GM12878 (cell line): ENCODE measurements at regions not wholly inside any gene's neighbourhood (a gene's known extent, or its start where the extent isn't known, plus 50 kb on each side); places are given as distances from the start of the nearest gene placed in this dataset.

ENCODE experiments used
- ATAC-seq: fragments of 200-7000 bp; cut with Tn5 transposase; 3 replicates; pipeline ENCODE4 v1.9.1; 2020; ENCODE audit warnings: mild to moderate bottlenecking, moderate library complexity
- BruUV-seq: library from RNA; stranded (reverse); fragments of 400-500 nt; replicated peaks from 2 replicates; lab custom pipeline; 2021; lab: Mats Ljungman, UMichigan
- CTCF ChIA-PET: fragments of 300-600 bp; sonication (Branson Sonifier 250); formaldehyde crosslinking; extraction: SDS; loops from one replicate; lab custom pipeline; 2021; ENCODE audit warnings: inconsistent platforms; lab: Yijun Ruan, JAX
- POLR2A ChIA-PET: fragments of 350-600 bp; formaldehyde crosslinking; extraction: SDS; loops from one replicate; lab custom pipeline; 2021; ENCODE audit warnings: inconsistent platforms; lab: Charles Lee
- RAD21 ChIA-PET: fragments of 300-600 bp; sonication (Branson Sonifier 250); formaldehyde crosslinking; loops from one replicate; lab custom pipeline; 2023; ENCODE audit warnings: antibody characterized with exemption; ENCODE audit not compliant: unreplicated experiment; lab: Charles Lee
- SMC1A ChIA-PET: fragments of 300-600 bp; sonication (Branson Sonifier 250); formaldehyde crosslinking; loops from one replicate; lab custom pipeline; 2023; ENCODE audit not compliant: unreplicated experiment, uncharacterized antibody; lab: Charles Lee
- DNase-seq: peaks from one replicate; pipeline ENCODE4 v3.0.0-alpha.2; 2011; ENCODE audit warnings: low read depth, low spot score
- FAIRE-seq: peaks from 3 replicates; lab custom pipeline; 2011; peaks lifted over from hg19 to GRCh38; lab: Jason Lieb, UNC
- H2AFZ ChIP-seq: 2 replicates; pipeline ENCODE4 v1.6.0; 2011; ENCODE audit warnings: low read depth, low read length, control low read depth; ENCODE audit not compliant: control insufficient read depth
- H3K27ac ChIP-seq: 2 replicates; pipeline ENCODE4 v1.5.1; 2011; ENCODE audit warnings: control low read depth; ENCODE audit not compliant: control insufficient read depth, insufficient read depth
- H3K27me3 ChIP-seq, 2 experiments: replicated peaks in 1 of 2; 2 replicates each; pipeline versions ENCODE4 v1.6.0 to v1.6.1; 2011; ENCODE audit warnings: low read length in 1 of 2; ENCODE audit not compliant: control insufficient read depth in 2 of 2, insufficient read depth in 2 of 2
- H3K36me3 ChIP-seq, 2 experiments: 2 replicates each; pipeline ENCODE4 v1.5.1; 2011; ENCODE audit warnings: low read length in 1 of 2; ENCODE audit not compliant: control insufficient read depth in 2 of 2, insufficient read depth in 2 of 2
- H3K4me1 ChIP-seq: 2 replicates; pipeline ENCODE4 v1.6.1; 2011; ENCODE audit warnings: mild to moderate bottlenecking, low read length, moderate library complexity, mixed read lengths; ENCODE audit not compliant: control insufficient read depth, insufficient read depth
- H3K4me2 ChIP-seq: 2 replicates; pipeline ENCODE4 v1.6.0; 2011; ENCODE audit warnings: control low read depth; ENCODE audit not compliant: control insufficient read depth, insufficient read depth
- H3K4me3 ChIP-seq: fragments of 200-600 bp; sonication (generic); 2 replicates; pipeline ENCODE4 v1.5.1; 2016
- H3K79me2 ChIP-seq: 2 replicates; pipeline ENCODE4 v1.6.0; 2011; ENCODE audit warnings: low read length; ENCODE audit not compliant: control insufficient read depth, insufficient read depth
- H3K9ac ChIP-seq: 2 replicates; pipeline ENCODE4 v1.8.0; 2011; ENCODE audit warnings: low read length, control low read depth, mixed read lengths; ENCODE audit not compliant: control insufficient read depth, insufficient read depth
- H3K9me3 ChIP-seq: replicated peaks from 3 replicates; pipeline ENCODE4 v1.5.1; 2011; ENCODE audit warnings: mild to moderate bottlenecking, low read length; ENCODE audit not compliant: control insufficient read depth, insufficient read depth
- H4K20me1 ChIP-seq: 2 replicates; pipeline ENCODE4 v1.6.0; 2011; ENCODE audit not compliant: control insufficient read depth, insufficient read depth
- BCL11A ChIP-seq: IDR thresholded peaks from 2 replicates; pipeline ENCODE4 v1.6.1; 2011; ENCODE audit warnings: low read depth, low read length
- CHD2 ChIP-seq: IDR thresholded peaks from 2 replicates; pipeline ENCODE4 v1.6.1; 2011; ENCODE audit warnings: low read depth, low read length, improper control_type of control experiment, borderline replicate concordance
- CREM ChIP-seq: IDR thresholded peaks from 2 replicates; pipeline ENCODE4 v1.6.1; 2014; ENCODE audit warnings: antibody characterized with exemption, low read depth
- GATAD2B ChIP-seq: fragments of 450-650 bp; conservative IDR thresholded peaks from 2 replicates; pipeline ENCODE4 v1.6.1; 2017; ENCODE audit warnings: low read depth, mild to moderate bottlenecking, moderate library complexity
- MEF2B ChIP-seq: fragments of 450-650 bp; IDR thresholded peaks from 2 replicates; pipeline ENCODE4 v1.6.1; 2018; ENCODE audit warnings: mild to moderate bottlenecking, moderate library complexity; ENCODE audit not compliant: partially characterized antibody, poor library complexity, severe bottlenecking
- NR2F1 ChIP-seq: fragments of 450-650 bp; conservative IDR thresholded peaks from 2 replicates; pipeline ENCODE4 v1.6.1; 2017; ENCODE audit warnings: mild to moderate bottlenecking
- RUNX3 ChIP-seq: IDR thresholded peaks from 2 replicates; pipeline ENCODE4 v1.6.1; 2012; ENCODE audit warnings: low read length, inconsistent platforms
- TARDBP ChIP-seq: IDR thresholded peaks from 2 replicates; pipeline ENCODE4 v1.6.1; 2016; ENCODE audit warnings: borderline replicate concordance
- ZNF24 ChIP-seq: fragments of 450-650 bp; IDR thresholded peaks from 2 replicates; pipeline ENCODE4 v1.6.1; 2017; ENCODE audit warnings: antibody characterized with exemption, mild to moderate bottlenecking
- WGBS: methylation state at CpG from one replicate; pipeline ENCODE4 v1.1.6; 2016; ENCODE audit warnings: low lambda C conversion rate; ENCODE audit not compliant: insufficient replicate concordance, insufficient coverage; ENCODE audit errors: missing lambda C conversion rate; 5-methylcytosine and 5-hydroxymethylcytosine counted together
- in situ Hi-C: fragments of 300-500 bp; cut with MboI; formaldehyde crosslinking; loops from 9 replicates; pipeline ENCODE4 v1.14.3; 2018; ENCODE audit warnings: mixed read lengths
- intact Hi-C: fragments of 100-400 bp; cut with micrococcal nuclease; formaldehyde crosslinking; loops from one replicate; pipeline ENCODE4 v1.14.2; 2022; ENCODE audit not compliant: unreplicated experiment
- TF ChIP-seq, protein P1 (sequence below): fragments of 450-650 bp; IDR thresholded peaks from 2 replicates; pipeline ENCODE4 v1.6.1; 2014; ENCODE audit warnings: mild to moderate bottlenecking
- TF ChIP-seq, protein P2 (sequence below): fragments of 450-650 bp; IDR thresholded peaks from 2 replicates; pipeline ENCODE4 v1.6.1; 2017; ENCODE audit warnings: borderline replicate concordance
- TF ChIP-seq, protein P3 (sequence below): fragments of 450-650 bp; IDR thresholded peaks from 2 replicates; pipeline ENCODE4 v1.6.1; 2017; ENCODE audit warnings: mild to moderate bottlenecking, moderate library complexity

DNA sequence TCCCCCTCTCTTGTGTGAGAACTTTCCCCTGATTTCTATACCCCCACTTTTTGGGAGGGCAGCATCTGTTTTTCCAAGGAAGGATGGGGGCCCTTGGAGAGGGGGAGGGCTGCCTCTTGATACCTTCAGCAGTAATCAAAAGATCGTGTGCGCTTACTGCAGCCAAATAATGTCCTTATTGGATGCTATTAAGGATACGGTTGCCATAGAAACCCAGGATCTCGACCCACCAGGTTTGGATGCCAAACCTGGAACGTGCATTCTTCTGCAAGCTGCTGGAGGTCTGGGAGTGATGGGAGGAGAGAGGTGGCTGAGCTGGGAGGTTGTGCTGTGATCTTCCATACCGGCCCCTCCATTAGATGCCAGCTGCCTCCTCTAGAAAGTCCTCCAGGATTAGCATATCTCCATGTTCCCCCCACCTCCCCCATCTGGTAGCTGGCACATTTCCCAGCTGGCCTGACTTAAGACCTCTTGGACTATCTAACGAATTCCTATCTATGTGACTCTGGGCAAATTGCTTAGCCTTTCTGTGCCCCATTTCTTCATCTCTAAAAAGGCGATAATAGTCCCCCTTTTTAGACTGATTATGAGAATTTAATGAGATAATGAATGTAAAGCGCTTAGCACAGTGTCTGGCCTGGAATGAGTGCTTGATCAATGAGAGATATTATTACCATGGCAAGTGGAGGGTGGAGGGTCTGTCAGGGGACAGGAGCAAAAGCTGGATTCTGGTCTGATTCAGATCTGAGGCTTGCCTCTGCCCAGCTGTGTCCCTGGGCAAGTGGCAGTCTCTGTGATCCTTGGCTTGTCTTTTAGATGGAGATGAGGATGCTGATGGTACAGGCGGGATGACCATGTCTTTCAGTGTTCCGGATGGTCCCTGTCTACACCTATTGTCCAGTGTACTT, 78.5 kb upstream of the PCBD1 start:
- intact Hi-C loops (no loop called here), in situ Hi-C loops (no loop called here)
- H2AFZ ChIP-seq, result no peak overlapping the region
- no peaks in the 10 kb centered on the region; the same call in 2 of the 3 replicates for H3K9me3 ChIP-seq
- ChIA-PET POLR2A (no interaction called here), CTCF (interaction anchor here (1.0 kb wide), 1 partner anchor 15 kb away, joined by 3 read pairs; no protein-coding TSS in a partner anchor), RAD21 (no interaction called here), SMC1A (interaction anchor here (1.0 kb wide), 1 partner anchor 10 kb away, joined by 3 read pairs; no protein-coding TSS in a partner anchor)
- no peaks in the 10 kb centered on the region; the same call in 1 of the 2 replicates for H4K20me1 ChIP-seq
- no peak for TF ChIP-seq CHD2
- TF ChIP-seq BCL11A, result no peak
- no peak for TF ChIP-seq GATAD2B
- TF ChIP-seq CREM, result no peak
- TF ChIP-seq, protein P1, sequence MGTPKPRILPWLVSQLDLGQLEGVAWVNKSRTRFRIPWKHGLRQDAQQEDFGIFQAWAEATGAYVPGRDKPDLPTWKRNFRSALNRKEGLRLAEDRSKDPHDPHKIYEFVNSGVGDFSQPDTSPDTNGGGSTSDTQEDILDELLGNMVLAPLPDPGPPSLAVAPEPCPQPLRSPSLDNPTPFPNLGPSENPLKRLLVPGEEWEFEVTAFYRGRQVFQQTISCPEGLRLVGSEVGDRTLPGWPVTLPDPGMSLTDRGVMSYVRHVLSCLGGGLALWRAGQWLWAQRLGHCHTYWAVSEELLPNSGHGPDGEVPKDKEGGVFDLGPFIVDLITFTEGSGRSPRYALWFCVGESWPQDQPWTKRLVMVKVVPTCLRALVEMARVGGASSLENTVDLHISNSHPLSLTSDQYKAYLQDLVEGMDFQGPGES, result no peak
- TF ChIP-seq NR2F1, result no peak
- TF ChIP-seq MEF2B, result no peak
- TF ChIP-seq RUNX3, result no peak
- TF ChIP-seq, protein P2, sequence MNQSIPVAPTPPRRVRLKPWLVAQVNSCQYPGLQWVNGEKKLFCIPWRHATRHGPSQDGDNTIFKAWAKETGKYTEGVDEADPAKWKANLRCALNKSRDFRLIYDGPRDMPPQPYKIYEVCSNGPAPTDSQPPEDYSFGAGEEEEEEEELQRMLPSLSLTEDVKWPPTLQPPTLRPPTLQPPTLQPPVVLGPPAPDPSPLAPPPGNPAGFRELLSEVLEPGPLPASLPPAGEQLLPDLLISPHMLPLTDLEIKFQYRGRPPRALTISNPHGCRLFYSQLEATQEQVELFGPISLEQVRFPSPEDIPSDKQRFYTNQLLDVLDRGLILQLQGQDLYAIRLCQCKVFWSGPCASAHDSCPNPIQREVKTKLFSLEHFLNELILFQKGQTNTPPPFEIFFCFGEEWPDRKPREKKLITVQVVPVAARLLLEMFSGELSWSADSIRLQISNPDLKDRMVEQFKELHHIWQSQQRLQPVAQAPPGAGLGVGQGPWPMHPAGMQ, result no peak
- TF ChIP-seq TARDBP, result no peak
- TF ChIP-seq ZNF24, result no peak
- TF ChIP-seq, protein P3, sequence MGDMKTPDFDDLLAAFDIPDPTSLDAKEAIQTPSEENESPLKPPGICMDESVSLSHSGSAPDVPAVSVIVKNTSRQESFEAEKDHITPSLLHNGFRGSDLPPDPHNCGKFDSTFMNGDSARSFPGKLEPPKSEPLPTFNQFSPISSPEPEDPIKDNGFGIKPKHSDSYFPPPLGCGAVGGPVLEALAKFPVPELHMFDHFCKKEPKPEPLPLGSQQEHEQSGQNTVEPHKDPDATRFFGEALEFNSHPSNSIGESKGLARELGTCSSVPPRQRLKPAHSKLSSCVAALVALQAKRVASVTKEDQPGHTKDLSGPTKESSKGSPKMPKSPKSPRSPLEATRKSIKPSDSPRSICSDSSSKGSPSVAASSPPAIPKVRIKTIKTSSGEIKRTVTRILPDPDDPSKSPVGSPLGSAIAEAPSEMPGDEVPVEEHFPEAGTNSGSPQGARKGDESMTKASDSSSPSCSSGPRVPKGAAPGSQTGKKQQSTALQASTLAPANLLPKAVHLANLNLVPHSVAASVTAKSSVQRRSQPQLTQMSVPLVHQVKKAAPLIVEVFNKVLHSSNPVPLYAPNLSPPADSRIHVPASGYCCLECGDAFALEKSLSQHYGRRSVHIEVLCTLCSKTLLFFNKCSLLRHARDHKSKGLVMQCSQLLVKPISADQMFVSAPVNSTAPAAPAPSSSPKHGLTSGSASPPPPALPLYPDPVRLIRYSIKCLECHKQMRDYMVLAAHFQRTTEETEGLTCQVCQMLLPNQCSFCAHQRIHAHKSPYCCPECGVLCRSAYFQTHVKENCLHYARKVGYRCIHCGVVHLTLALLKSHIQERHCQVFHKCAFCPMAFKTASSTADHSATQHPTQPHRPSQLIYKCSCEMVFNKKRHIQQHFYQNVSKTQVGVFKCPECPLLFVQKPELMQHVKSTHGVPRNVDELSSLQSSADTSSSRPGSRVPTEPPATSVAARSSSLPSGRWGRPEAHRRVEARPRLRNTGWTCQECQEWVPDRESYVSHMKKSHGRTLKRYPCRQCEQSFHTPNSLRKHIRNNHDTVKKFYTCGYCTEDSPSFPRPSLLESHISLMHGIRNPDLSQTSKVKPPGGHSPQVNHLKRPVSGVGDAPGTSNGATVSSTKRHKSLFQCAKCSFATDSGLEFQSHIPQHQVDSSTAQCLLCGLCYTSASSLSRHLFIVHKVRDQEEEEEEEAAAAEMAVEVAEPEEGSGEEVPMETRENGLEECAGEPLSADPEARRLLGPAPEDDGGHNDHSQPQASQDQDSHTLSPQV, result no peak
- no peak overlapping the region for H3K4me3 ChIP-seq
- BruUV-seq, result no TSS peak
- no peak overlapping the region for H3K9ac ChIP-seq
- no peak for ATAC-seq
- peaks cover 11% of the 10 kb centered on the region for H3K4me1 ChIP-seq
- H3K27ac ChIP-seq, result no peak overlapping the region
- no peak for FAIRE-seq
- no peak overlapping the region for H3K4me2 ChIP-seq
- H3K27me3 ChIP-seq, result no peaks in the 10 kb centered on the region; a peak in 1 of 4 replicates
- DNase-seq, result no peak
- 45% methylated on average over 11 of the region's 11 CpGs for WGBS
- H3K79me2 ChIP-seq, result no peaks in the 10 kb centered on the region
- no peaks in the 10 kb centered on the region for H3K36me3 ChIP-seq
